IPS-NIHi7 (cell line): ENCODE measurements at regions not wholly inside any gene's neighbourhood (a gene's known extent, or its start where the extent isn't known, plus 50 kb on each side); places are given as distances from the start of the nearest gene placed in this dataset.

Experiments used
- DNase-seq: peaks from one replicate; pipeline ENCODE4 v3.0.0; 2012; ENCODE audit warnings: mixed read lengths; ENCODE audit errors: extremely low spot score

DNA sequence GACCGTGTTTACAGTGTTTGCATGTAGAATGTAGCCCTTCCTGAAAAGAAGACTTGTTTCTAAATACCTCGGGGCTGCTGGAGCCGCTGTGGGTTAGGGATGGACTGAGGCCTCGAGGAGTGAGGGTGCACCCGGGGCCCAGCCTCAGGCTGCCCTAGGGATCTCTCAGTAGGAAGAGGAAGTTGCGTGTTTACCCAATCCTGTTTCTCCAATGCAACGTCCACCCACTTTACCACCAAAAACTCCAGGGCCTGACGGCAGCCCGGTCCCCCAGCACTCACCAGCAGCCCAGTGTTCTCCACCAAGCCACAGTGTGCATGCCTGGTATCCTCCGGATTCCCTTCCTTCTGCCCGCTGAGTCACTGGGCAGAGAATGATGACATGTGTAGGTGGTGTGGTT is 255.8 kb downstream of the GLI2 start:
- DNase-seq = no peak

GRCh38 chr2:120992791-120993555 is 257.3 kb downstream of the GLI2 start:
- no peak for DNase-seq

GRCh38 chr2:120993661-120994060 is 258.0 kb downstream of the GLI2 start:
- DNase-seq = no peak

DNA sequence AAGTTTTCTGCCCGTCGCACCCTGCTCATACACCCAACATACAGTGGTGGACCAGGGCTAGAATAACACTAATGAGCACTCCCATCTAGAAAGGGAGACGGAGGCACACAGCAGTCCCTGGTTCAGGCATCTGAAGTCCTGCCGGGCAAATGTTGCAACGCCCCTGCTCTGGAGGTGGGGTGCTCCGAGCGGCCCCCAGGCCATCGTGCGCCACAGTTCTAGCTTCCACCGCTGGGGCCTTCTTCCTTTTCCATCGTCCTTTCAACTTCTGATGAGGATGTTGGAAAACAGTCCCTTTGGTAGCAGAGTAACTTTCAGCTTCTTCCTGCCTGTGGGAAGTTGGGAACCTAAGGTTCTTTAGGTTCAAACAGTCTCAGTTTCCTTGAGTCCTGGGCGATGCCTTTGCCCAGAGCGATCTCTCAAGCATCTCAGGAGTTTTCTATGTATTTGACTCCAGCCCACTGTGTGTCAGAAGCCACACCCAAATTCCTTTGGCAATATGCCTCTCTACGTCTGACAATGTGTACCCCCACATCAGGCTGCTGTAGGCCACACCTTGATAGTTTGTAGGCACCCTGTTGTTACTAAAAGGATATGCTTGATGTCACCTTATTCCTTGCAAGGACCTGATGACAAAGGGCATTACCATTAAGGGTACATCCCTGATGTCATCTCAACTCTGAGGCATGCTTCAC is 258.8 kb downstream of the GLI2 start:
- no peak for DNase-seq

GRCh38 chr2:120995152-120995551 is 259.5 kb downstream of the GLI2 start:
- DNase-seq = no peak

GRCh38 chr2:120995656-120996190 is 260.1 kb downstream of the GLI2 start:
- no peak for DNase-seq

DNA sequence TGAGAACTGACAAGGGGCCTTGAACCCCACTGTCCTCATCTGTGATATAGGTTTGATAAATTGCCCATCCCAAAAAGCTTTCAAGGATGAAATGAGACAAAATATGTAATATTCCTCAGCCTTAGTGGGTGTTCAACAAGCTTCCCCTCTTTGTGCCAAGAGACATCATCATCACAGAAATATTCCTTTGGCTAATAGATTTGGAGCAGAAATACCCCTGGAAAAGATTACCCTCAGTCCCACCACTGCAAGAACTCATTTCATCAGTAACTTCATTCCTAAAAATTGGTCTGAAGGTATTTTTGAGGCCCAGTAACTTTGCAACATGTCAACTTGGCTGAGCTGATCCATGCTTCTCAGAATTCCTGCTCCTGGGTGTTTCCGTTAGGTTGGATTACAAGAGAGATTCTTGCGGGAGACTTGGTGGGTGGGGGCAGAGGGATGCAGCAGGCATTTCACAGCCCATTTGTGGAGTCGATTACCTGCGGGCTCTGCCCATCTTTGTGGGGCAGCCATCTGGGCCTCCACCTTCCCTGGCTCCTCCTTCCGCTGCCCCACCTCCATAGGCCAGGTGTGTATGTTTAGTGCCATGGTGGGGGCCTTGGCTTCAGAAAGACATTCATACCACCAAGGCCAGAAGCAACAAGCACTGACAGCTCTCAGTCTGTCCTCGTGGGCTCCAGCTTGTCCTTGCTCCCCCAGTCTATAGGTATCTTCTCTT is 263.9 kb downstream of the GLI2 start:
- no peak for DNase-seq

GRCh38 chr2:121000804-121001203 is 265.1 kb downstream of the GLI2 start:
- no peak for DNase-seq

- no peak for DNase-seq
These were observed 266.0 kb downstream of the GLI2 start for GRCh38 chr2:121001641-121002040.

DNA sequence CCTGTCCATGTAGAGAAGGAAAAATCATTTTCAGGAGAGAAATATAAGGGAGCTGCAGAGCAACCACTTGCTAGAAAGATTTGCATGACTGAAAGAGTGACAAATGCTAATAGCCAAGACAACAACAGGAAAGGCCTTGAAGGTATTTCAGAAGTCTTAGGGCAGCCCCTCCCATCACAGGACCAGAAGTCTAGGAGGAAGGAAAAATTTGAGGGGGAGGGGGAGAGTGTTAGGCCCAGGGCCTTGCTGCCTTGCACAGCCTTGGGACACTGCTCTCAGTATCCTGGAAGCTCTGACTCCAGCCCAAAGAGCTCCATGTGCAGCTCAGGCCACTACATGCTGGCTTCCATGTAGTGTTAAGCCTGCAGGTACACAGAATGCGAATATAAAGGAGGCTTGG is 266.9 kb downstream of the GLI2 start:
- peak; percentile 52 for DNase-seq

GRCh38 chr2:121003391-121003790 is 267.7 kb downstream of the GLI2 start:
- DNase-seq = no peak

DNA sequence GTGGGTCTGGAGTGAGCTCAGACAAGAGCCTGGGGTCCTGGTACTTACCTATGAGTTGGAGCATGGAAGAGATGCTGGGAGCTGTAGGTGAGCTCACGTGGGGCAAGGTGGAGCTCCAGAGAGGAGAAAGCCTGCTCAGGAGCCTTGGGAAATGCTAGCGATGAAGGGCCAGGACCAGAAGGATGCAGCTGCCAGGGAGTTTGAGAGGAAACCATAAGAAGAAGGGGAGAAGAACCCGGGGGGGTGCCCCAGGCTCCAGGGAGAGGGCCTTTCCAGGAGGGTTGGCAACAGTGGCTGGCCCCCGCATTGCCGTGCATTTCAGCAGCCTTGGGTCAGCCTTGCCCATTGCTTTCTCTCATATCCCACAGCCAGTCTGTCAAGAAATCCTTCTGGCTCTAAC is 268.7 kb downstream of the GLI2 start:
- no peak for DNase-seq

DNA sequence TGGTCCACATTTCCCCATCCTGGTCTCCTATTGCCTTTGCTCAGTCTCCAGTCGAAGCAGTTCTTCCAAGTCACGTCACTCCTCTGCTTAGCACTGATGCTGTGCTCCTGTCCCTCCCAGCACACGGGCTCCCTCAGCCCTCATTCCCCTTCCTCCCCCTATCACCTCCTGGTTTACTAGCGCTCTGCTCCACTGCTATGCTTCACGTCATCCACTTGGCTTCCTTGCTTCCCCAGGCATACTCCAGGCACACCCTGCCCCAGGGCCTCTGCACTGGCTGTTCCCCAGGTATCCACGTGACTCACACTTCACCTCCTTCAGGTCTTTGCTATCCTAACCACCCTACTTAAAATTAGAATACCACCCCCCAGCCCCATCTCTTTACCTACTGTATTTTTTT is 269.3 kb downstream of the GLI2 start:
- peak; percentile 9 for DNase-seq

DNA sequence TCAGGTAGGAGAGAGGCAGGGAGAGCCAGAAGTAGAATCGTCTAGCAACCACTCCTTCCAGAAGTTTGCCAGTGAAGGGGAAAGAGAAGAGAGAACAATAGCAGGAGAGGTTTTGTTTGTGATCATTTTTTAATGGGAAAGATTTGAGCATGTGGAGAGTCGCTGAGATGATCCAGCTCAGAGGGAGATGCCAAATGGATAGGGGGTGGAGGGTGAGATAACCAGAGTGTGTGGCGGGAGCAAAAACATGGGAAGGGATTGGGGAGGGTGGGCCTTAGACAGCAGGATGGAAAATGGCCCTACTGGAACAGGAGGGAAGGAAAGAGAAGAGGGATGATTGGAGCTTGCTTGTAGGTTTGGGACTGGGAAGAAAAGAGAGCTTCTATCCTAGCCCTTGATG is 269.8 kb downstream of the GLI2 start:
- peak; percentile 8 for DNase-seq

GRCh38 chr2:121006743-121007489 is 271.2 kb downstream of the GLI2 start:
- no peak for DNase-seq

DNA sequence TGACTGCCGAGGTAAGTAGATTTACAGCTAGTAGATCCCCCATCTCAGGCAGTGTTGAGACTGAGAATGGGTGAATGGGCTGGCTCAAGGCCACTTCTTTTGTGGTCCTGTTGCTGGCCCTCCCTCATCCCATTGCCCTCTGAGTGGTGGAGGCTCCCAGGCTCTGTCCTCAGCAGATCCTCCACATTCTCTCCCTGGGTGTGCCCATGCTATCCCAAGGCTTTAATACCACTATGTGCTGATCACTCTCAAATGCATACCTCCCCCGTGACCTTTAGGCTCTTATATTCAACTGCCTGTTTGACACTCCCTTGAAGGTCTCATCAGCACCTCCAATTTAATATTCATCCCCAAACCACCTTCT is 271.8 kb downstream of the GLI2 start:
- no peak for DNase-seq

DNA sequence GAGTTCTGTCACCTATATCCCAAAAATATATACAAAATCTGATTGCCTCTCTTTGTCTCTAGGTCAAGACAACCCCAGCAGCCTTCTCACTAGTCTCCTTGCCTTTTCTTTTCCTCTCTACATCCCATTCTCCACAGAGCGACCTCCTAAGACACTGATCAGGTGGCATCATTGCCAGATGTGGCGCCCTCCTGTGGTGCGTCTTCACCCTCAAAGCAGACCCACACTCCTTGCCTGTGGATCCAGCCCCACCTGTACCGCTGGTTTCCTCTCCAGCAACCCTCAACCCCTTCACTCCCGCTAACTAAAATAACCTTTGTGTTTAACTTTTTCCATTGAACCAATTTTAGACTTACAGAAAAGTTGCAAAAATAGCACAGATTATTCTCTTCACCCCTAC is 273.3 kb downstream of the GLI2 start:
- DNase-seq = peak; percentile 74

DNA sequence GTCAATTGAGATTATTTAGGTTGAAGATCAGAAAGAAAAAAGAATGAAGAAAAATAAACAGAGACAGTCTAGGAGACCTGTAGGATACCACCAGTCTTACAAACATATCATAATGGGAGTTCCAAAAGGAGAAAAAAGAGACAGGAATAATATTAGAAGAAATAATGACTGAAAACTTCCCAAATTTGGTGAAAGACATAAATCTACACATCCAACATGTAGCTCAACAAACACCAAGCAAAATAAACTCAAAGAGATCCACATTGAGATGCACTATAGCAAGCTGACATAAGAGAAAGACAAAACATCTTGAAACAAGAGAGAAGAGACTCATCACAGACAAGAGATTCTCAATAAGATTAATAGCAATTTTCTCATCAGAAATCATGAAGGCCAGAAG is 274.0 kb downstream of the TFCP2L1 start:
- no peak for DNase-seq

DNA sequence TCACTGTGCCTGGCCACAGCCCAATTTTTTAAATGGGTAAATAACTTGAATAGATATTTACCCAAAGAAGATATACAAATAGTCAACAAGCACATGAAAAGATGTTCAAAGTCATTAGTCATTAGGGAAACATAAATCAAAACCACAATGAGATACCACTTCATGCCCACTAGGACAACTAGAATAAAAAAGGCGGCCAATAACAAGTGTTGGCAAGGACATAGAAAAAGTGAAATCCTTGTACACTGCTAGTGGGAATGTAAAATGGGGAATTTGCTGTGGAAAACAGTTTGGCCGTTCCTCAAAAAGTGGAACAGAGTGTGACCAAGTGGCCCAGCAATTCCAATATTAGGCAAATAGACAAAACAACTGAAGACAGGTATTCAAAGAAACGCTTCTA is 270.1 kb downstream of the TFCP2L1 start:
- no peak for DNase-seq

DNA sequence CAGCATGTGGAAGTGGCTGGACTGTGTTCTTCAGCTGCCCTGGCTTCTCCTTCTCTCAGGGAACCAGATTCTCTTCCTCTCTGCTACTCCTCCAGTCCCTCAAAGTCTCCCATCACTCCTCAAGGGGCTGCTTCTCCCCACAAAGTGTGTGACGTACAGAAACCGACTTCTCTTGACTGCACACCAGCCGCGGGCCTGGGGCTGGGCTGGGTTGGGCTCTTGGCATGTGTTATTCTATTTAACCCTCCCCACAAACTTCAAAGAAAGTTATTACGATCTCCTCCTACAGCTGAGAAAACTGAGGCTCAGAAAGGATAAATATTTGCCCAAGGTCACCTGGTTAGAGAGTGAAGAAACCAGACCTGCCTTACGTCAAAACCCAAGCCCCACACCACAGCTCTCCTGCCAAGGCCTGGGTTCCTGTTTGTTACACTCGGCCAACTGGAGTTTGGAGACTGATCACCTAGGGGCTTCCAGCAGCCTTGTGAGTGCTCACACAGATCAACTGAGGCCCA is 269.0 kb downstream of the TFCP2L1 start:
- DNase-seq = no peak

DNA sequence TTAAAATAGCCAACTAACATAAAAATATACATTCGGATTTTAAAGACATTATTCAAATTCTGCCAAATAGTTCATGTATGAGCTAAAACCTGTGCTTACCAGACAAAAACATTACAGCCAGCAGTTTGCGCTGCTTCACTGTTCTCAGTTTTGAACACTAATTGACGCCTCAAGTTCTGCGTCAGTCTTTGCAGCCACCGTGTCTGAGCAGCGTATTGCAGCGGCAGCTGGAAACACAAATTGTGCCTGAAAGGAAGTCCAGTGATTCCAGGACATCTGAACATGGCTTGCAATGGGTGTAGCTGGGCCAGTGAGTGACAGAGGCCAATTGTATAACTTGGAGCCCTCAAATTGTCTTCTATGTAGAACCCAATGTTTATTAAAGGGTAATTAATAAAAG is 267.6 kb downstream of the TFCP2L1 start:
- DNase-seq = no peak
